Sciatic nerve (tissue), 2 donors: ENCODE measurements at regions not wholly inside any gene's neighbourhood (a gene's known extent, or its start where the extent isn't known, plus 50 kb on each side); places are given as distances from the start of the nearest gene placed in this dataset.
"Not testable (repeated sequence)": the region's sequence is repeated elsewhere in the genome, so short reads cannot be mapped to it uniquely, and the experiment has no call there.

ENCODE experiments used
- ATAC-seq: fragments of 200-7000 bp; cut with Tn5 transposase; one replicate; pipeline ENCODE4 v1.9.1; 2020; ENCODE audit warnings: mild to moderate bottlenecking, moderate library complexity
- DNase-seq: peaks from one replicate; pipeline ENCODE4 v3.0.0-alpha.2; 2020; ENCODE audit warnings: low spot score
- intact Hi-C: fragments of 100-400 bp; cut with DNase I; formaldehyde crosslinking; loops from one replicate; pipeline ENCODE4 v1.14.2; 2022
- donor health status: DM: no; HTN: no; CAD: no.
- donor health status: DM: no; HTN: no; CAD: no.

DNA sequence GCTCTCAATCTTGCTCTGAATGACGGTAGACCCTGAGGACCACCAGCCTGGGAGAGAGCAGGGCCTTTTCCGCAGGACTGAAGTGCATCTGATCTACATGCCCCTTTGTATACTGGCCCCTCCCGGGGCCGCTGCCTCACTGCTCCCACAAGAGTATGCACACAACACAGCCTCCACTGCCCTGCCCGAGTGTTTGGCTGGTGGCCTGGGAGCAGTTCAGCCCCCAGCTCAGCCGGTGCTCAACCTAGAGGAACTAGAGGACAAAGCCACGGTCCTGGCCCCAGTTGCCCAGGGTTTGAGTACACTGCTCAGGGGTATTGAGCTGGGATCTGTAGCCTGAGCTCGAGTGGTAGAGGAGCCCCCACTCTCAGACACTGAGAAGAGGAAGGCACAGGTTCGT is 118.9 kb upstream of the CAB39 start:
- ATAC-seq (no peak), DNase-seq (no peak)
- intact Hi-C loops = no loop called here

DNA sequence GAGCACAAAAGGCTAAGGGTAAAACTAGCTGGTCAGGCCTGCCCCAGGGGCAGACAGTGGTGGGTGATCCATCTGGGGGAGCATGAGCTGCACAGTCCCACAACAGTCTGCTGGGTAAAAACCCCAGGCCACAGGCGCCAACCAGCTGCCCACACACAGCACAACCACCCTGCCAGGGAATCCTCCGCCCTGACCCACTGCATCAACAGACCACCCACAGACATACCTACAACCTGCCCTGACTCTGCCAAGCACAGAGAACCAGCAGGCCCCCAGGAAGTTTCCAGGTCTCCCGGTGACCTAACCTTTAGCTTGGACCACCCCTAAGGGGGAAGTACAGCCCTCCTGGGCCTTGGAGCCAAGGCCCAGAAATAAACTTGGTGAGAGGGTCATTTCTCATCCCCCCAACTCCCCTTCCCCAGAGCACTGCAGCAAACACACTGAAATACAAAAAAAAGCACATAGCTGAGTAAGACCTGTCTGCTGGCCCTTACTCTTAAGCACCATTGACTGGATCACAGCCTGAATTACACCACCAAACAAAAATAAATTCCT is 118.3 kb upstream of the CAB39 start:
- intact Hi-C loops = no loop called here
- no peak for ATAC-seq

DNA sequence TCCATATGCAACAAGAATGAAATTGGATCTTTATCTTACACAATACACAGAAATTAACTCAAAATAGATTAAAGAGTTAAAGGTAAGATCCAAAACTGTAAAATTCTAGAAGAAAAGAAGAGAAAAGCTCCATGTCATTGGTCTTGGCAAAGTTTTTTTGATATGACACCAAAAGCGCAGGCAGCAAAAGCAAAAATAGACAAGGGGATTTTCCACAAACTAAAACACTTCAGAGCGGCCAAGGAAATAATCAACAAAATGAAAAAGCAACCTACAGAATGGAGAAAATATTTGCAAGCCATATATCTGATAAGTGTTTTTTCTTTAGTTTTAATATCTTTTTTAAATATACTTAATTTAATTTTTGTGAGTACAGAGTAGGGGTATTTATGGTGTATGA is 112.8 kb upstream of the CAB39 start:
- DNase-seq = no peak
- no peak for ATAC-seq
- intact Hi-C loops = no loop called here

More for the DNA sequence above, 118.3 kb upstream of the CAB39 start:
- no peak for DNase-seq

DNA sequence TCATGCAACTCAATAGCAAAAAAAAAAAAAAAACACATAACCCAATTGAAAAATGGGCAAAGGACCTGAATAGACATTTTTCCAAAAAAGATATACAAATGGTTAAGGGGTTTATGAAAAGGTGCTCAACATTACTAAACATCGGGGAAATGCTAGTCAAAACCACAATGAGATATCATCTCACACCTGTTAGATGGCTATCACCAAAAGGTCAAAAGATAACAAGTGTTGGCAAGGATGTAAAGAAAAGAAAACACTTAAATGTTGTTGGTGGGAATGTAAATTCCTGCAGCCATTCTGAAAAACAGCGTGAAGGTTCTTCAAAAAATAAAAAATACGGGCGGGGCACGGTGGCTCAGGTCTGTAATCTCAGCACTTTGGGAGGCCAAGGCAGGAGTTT is 112.4 kb upstream of the CAB39 start:
- DNase-seq (no peak), ATAC-seq (no peak)
- intact Hi-C loops = no loop called here

DNA sequence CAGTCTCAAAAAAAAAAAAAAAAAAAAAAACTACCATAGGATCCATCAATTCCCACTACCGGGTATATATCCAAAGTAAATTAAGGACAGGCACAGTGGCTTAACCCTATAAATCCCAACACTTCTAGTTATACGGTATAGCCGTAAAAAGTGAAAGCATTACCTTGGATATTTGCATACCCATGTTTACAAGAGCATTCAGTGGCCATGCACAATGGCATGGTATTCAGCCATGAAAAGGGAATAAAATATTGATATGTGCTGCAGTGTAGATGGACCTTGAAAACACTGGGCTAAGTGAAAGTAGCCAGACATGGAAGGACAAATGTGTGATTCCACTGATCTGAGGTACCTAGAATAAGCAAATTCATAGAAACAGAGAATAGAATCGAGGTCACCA is 111.8 kb upstream of the CAB39 start:
- ATAC-seq (no peak), DNase-seq (no peak)
- intact Hi-C loops = no loop called here

DNA sequence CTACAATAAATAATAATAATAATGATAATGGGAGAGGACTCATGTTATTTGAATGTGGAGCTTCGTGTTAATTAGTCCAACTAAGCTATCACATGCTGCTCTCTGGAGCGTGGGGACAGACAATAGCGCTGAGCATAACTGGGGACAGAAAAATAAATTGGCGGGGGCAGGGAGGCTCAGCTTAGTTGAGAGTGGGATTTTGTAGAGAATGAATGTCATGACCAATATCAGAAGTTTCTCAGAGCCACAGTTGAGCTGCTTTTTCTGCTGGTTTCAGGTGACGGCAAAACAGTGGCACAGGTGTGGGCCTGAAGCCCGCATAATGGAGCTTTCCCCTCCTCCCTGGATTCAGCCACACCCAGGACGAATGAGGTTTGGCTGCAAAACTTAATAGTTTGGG is 111.1 kb upstream of the CAB39 start:
- intact Hi-C loops = no loop called here
- ATAC-seq (no peak), DNase-seq (no peak)

DNA sequence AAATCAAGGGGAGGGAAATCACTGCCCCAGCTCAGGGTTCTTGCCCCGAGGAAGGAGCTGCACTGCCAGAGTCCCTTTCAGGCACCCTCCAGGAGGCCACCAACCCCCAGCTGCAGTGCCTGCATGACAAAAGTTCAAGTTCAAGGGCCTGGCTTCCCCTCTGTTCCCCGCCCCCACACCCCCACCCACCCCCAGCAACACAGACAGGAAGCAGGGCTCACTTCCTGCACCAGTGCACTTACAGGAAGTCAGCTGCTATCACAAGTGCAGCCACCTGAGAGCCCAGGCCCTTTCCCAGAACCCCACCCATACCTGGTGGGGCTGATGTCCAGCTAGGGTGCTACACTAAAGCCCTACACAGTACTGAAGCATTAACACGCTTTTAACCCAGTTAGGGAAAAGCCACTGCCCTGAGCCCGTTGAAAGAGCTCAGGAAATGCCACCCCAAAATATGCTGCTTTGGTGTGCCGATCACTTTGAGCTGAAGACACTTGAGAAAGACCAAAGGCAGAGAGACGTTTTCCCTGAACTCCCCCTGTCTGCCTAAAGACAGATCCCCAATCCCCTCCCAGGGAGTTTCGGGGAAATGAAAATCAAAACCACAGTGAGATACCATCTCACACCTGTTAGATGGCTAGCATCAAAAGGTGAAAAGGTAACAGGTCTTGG is 109.9 kb upstream of the CAB39 start:
- DNase-seq (no peak), ATAC-seq (no peak)
- intact Hi-C loops = no loop called here

DNA sequence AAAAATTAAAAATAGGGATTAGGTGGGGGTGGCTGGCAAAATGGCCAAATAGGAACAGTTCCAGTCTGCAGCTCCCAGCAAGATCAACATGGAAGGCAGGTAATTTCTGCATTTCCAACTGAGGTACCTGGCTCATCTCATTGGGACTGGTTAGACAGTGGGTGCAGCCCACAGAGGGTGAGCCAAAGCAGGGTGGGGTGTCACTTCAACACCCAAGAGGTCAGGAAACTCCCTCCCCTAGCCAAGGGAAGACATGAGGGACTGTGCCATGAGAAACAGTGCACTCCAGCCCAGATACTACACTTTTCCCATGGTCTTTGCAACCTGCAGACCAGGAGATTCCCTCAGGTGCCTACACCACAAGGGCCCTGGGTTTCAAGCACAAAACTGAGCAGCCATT is 109.3 kb upstream of the CAB39 start:
- DNase-seq, intact Hi-C loops, ATAC-seq: not testable (repeated sequence)

DNA sequence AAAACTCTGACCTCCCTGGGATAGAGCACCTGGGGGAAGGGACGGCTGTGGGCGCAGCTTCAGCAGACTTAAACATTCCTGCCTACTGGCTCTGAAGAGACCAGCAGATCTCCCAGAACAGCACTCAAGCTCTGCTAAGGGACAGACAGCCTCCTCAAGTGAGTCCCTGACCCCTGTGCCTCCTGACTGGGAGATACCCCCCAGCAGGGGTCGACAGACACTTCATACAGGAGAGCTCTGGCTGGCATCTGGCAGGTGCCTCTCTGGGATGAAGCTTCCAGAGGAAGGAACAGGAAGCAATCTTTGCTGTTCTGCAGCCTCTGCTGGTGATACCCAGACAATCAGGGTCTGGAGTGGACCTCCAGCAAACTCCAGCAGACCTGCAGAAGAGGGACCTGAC is 108.5 kb upstream of the CAB39 start:
- DNase-seq, intact Hi-C loops, ATAC-seq: not testable (repeated sequence)

DNA sequence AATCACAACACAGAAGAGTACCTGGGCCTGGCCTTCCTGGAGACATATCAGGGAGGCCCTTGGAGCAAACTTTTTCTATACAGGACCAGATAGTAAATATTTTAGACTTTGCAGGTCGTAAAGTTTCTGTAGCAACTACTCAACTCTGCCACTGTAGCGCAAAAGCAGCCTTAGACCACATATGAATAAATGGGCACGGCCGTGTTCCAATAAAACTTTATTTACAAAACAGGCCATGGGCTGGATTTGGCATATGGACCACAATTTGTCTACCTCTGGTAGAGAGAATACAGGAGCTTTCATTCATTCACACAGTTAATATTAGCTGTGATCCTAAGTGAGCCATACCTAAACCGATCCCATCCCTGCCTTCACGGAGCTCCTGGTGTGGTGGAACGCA is 98.6 kb upstream of the CAB39 start:
- ATAC-seq = no peak
- intact Hi-C loops = no loop called here
- no peak for DNase-seq

DNA sequence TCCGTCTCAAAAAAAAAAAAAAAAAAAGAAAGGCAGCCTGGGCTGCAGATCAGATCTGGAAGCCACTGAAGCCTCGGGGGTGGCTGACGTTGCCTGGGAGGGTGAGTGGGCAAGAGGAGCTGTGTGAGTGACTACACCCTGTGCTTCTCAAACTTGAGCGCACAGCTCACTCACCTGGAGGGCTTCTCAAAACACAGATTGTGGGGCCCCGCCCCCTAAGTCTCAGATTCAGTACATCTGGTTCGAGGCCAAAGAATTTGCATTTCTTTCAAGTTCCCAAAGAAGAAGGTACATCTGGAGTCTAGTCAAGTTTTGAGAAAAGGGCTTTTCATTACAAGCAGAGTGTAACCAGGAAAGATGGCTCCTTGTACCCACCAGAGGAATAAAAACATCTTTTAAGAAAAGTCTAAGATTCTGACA is 97.7 kb upstream of the CAB39 start:
- intact Hi-C loops = no loop called here
- DNase-seq (no peak), ATAC-seq (no peak)

DNA sequence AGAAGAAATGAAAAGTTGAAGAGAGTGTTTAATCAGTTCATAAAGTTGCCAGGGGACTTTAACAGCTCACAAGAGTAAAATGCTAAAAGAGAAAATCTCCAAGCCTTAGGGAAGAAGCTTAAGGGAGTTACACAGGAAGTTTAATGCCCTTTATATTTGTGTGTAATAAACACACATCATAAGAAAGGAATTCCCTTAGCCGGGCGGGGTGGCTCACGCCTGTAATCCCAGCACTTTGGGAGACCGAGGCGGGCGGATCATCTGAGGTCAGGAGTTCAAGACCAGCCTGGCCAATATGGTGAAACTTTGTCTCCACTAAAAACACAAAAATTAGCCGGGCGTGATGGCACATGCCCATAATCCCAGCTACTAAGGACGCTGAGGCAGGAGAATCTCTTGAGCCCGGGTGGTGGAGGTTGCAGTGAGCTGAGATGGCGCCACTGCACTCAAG is 95.4 kb upstream of the CAB39 start:
- DNase-seq, ATAC-seq, intact Hi-C loops: not testable (repeated sequence)

DNA sequence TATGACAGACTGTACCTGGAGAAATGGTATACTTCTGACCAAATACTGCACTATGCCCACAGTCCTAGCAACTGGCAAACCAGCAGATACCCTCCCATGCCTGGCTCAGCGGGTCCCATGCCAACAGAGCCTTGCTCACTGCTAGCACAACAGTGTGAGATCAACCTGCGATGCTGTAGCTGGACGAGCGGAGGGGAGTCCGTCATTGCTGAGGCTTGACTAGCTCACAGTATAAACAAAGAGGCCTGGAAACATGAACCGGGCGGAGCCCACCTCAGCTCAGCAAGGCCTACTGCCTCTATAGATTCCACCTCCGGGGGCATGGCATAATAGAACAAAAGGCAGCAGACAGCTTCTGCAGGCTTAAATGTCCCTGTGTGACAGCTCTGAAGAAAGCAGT is 93.2 kb upstream of the CAB39 start:
- no peak for DNase-seq
- intact Hi-C loops = no loop called here
- ATAC-seq = no peak

DNA sequence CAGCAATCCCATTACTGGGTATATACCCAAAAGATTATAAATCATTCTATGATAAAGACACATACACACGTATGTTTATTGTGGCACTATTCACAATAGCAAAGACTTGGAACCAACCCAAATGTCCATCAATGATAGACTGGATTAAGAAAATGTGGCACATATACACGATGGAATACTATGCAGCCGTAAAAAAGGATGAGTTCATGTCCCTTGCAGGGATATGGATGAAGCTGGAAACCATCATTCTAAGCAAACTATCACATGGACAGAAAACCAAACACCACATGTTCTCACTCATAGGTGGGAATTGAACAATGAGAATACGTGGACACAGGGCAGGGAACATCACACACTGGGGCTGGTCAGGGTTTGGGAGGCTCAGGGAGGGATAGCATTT is 87.4 kb upstream of the CAB39 start:
- ATAC-seq, intact Hi-C loops, DNase-seq: not testable (repeated sequence)

DNA sequence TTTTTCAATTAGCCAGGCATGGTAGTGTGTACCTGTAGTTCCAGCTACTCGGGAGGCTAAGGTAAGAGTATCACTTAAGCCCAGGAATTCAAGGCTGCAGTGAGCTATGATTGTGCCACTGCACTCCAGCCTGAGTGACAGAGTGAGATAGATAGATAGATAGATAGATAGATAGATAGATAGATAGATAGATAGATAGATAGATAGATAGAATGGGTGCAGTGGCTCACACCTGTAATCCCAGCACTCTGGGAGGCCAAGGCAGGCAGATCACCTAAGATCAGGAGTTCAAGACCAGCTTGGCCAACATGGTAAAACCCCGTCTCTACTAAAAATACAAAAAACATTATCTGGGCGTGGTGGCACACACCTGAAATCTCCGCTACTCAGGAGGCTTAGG is 85.6 kb upstream of the CAB39 start:
- ATAC-seq, intact Hi-C loops, DNase-seq: not testable (repeated sequence)

DNA sequence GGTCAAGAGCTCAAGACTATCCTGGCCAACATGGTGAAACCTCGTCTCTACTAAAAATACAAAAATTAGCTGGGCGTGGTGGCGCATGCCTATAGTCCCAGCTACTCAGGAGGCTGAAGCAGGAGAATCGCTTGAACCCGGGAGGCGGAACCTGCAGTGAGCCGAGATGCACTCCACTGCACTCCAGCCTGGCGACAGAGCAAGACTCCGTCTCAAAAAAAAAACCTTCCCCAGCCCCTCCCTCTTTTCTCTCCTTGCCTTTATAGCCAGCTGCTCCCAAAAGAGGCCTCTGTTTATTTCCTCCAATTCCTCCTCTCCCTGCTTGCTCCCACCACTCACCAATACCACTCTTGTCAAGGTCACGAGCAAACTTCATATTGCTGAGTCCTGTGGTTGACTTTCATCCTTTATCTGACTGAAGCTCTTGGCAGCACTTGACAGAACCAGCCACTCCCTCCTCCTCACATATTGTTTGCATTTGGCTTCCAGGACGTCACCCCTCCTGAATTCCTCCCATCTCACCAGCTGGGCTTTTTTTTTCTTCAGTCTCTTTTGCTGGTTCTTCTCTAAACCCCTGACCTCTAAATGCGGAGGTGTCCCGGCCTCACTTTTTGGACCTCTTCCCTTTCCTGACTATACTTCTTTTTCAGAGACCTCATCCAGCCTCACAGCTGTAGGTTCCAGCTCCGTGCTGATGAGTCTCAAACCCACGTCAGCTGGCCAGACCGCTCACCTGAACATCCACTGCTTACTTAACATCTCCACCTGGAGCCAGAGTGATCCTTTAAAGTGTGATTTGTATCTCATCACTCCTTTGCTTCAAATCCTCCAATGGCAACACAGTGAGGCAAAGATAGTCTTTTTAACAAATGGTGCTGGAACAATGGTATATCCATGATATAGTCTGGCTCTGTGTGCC is 84.6 kb upstream of the CAB39 start:
- no peak for ATAC-seq
- DNase-seq = no peak
- intact Hi-C loops = no loop called here

DNA sequence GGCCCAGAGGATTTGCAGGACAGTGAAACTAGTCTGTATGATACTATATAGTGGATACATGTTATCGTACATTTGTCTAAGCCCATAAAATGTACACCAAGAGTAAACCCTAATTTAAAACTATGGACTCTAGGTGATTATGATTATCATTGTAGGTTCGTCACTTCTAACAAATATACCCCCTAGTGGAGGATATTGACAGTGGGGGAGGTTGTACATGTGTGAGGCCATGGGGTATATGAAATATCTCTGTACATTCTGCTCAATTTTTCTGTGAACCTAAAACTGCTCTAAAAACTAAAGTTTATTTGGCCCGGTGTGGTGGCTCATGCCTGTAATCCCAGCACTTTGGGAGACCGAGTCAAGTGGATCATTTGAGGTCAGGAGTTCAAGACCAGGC is 81.2 kb upstream of the CAB39 start:
- no peak for DNase-seq
- no peak for ATAC-seq
- intact Hi-C loops = no loop called here

DNA sequence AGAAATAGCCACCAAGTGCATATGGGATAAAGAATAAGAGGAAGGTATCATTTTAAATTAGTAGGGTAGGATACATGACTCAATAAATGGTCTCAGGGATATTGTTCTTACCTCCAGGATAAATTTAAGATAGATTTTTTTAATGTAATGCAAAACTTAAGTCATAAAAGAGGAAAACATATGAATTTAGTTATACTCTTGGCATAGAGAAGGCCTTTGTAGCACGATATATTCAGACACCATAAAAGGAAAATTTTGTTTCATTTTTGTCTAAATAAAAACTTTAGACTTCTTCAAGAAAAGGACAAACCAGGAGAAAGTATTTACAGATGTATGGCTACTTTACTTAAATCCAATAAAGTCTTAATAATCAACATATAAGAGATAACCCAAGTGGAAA is 78.5 kb upstream of the CAB39 start:
- intact Hi-C loops = no loop called here
- ATAC-seq (no peak), DNase-seq (no peak)

DNA sequence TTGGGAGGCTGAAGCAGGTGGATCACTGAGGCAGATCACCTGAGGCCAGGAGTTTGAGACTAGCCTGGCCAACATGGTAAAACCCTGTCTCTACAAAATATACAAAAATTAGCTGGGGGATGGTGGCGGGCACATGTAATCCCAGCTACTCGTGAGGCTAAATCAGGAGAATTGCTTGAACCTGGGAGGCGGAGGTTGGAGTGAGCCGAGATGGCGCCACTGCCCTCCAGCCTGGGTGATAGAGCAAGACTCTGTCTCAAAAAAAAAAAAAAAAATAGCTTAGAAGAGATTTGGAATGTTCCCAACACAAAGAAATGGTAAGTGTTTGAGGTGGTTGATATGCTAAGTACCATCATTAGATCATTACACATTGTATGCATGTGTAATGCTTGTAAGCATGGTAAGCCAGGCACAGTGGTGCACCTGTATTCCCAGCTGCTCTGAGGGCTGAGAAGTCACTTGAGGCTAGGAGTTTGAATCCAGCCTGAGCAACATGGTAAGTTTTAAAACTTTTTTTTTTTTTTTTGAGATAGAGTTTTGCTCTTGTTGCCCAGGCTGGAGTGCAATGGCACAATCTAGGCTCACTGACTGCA is 77.8 kb upstream of the CAB39 start:
- DNase-seq, intact Hi-C loops, ATAC-seq: not testable (repeated sequence)
